SKM-1 (cell line): ENCODE measurements at regions not wholly inside any gene's neighbourhood (a gene's known extent, or its start where the extent isn't known, plus 50 kb on each side); places are given as distances from the start of the nearest gene placed in this dataset.
"Not testable (repeated sequence)": the region's sequence is repeated elsewhere in the genome, so short reads cannot be mapped to it uniquely, and the experiment has no call there.

ENCODE experiments used
- DNase-seq: peaks from one replicate; lab custom pipeline; 2025; ENCODE audit not compliant: unreplicated experiment; lab: John Stamatoyannopoulos, UW

DNA sequence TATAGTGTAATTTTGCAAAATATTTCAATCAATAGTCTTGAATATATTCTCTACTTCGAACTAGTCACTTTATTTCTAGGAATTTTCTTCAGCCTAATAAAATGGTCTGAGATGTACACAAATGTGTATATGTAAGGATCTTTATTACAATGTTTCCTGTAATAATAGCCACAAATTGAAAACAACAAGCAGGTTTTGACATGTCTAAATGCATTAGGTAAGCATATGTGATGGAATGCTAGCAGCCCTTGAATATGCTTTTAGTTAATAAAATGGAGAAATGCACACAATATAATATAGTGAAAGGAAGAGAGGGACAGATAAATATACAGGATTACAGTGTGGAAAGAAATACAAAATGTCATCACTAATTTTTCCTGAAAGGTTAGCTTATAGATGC, 196.5 kb upstream of the IRX5 start:
- DNase-seq = no peak

GRCh38 chr16:54727696-54728095, 203.0 kb upstream of the IRX5 start:
- not testable (repeated sequence) for DNase-seq

DNA sequence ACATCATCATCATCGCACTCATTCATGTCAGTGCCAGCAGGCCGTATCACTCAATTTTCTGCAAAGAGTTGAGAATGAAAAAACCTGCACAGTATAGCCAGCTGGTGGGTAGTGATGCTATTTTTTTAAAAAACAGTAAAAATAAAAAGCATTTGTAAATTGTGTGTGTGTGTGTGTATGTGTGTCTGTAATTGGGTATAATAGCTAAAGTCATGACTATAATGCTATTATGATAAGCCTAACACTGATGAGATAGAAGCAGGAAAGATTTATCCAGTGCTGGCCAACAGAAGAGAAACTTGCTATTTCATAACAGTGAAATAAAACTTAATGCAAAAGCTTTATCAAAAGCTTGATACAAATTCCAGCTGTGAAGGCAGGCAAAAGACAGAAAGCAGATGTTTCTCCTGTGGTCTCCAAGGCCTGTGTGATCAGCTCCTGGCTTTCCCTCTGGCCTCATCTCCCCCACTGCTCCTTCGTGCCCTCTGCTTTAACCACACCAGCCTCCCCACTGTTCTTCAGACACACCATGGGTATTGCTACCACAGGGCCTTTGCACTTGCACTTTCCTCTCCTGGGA, 206.2 kb upstream of the IRX5 start:
- DNase-seq = no peak

GRCh38 chr16:54722210-54722676, 208.4 kb upstream of the IRX5 start:
- DNase-seq = no peak

DNA sequence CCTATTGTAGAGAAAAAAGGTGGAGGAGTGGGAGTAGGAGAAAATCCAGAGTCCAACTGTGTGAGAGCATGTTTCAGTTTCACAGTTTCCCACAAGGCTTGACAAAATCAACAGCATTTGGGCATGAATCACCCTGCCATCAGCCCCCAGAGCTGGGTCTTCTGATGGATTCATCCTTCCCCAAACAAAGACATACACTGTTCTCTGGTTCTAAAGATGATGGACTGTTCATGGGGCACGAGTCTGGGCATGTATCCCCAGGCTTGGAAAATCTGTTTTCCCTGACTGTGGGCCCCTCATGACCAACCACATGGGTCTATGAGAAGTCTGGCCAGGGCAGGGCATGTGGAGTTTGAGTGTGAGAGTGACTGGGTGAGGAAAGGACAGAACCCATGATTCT, 210.4 kb upstream of the IRX5 start:
- no peak for DNase-seq

GRCh38 chr16:54719624-54720023, 211.0 kb upstream of the IRX5 start:
- DNase-seq = no peak

- DNase-seq = no peak
These were observed 212.3 kb upstream of the IRX5 start for GRCh38 chr16:54718376-54718775.

DNA sequence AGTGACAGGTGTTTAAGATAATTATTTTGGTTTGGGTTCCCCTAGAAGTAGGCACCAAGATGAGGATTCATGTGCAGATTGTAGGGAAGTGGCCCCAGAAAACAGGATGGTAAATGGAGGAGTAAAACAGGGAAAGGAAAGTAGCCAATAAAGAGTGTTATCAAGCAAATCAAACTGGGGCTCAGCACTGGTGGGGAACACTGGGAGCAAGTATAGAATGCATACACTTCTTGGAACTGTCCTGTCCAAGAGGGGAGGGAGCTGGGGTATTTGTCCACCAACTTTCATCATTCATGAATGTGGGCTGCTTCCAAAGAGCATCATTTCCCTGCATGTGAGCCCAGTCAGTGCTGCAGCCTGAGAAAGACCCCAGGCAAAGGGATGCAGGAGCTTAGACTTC, 215.7 kb upstream of the IRX5 start:
- DNase-seq = no peak

DNA sequence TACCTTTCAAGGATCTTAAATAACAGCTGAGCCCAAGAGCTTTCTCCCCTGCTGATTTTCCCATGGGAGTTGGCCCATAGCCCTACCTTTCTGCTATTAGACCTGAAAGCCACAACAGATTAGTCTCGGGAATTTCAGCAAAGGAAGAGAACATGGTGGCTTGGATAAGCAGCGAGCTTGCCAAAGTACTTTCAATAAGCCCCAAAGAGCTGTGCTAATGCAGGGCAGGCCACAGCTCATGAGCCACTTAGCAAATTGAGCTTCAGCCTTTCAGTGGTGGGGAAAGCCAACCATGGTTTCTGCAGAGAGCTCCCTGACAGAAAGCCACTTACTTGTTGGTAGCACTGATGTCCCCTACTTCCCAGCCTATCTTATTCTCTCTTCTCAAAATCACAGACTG, 217.8 kb upstream of the IRX5 start:
- no peak for DNase-seq

DNA sequence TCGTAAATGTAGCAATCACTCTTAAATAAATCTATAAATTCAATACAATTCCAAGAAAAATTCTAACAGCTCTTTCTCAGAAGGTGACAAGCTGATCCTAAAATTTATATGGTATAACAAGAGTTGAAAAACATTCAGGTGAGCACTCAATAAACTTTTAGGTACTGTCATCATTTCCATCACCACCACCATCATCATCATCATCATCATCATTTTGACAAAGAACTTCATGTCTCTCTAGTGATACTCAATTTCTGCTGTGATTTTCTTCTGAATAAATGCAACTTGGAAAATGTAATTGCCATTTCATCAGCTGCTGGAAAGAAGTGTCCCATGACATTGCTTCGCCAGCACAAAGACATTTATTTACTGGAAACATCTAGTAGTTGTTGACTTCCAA, 222.9 kb upstream of the IRX5 start:
- no peak for DNase-seq

DNA sequence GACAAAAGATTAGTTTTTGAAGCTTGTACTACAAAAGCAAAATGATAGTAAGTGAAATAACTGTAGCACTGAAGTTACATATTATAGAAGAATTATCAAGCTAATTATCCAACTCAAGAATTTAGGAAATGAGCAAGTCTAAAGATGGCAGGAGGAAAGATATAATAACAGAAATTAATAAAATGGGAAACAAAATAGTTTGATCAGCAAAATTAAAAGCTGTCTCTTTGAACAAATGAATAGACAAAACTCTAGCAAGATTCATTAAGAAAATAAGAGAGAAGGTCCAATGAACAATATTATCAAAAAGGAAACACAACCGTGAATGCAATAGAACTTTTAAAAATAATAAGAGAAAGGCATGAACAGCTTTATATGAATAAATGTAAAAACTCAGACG, 224.3 kb upstream of the IRX5 start:
- no peak for DNase-seq

DNA sequence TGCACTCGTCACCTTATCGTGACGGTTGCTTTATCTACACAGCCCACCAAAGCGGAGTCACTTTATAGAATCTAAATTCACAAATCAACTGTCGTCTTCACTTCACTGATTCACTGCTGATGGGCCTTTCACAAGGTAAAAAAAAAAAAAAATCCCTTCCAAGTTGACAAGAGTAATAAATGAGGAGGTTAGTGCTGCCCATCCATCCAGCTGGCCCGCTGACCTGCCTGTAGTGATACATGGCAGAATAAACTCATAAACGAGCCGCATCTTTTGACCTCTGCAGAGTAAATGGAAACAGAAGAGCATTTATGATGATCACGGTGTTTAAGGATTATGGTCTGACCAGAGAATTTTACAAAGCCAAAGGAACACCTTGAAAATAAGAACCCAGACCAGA, 227.3 kb upstream of the IRX5 start:
- DNase-seq = no peak

DNA sequence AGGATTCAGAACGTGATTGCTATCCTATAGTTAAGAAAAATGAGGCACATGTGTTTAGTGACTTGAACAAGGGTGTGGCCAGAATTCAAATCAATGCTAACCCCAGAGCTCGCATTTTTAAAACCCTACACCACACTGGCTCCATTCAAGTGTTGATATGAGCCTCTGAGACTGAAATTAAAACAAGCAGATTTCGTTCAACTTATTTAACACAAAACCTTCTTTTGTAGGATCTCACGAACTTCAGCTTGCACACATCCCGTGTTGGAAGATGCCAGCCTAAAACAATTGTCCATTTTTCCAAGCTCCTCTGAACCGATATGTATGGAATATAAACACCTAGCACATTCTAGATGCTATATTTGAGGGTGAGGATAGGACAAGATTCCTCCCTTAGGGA, 231.0 kb upstream of the IRX5 start:
- DNase-seq = no peak

- no peak for DNase-seq
These were observed 233.0 kb upstream of the IRX5 start for GRCh38 chr16:54697677-54698076.

- DNase-seq = no peak
These were observed 233.7 kb upstream of the IRX5 start for GRCh38 chr16:54696970-54697369.

DNA sequence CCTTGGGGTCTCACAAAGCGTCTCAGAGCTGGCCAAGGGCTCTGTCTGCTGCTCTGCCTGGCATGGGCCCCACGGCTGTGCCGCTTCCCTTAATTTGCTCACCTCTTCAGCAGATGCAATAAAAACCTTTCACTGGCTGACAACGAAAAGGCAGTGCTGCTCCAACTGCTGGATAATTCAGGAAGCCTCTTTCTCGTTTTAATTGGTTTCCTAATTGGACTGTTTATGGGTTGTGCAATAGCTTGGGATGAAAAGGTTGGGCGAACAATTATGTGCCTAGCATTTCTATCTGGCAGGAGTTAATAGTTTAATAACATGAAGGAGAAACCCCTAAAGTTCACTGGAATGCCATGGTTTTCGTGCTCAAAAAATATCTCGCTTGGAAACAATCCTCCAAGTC, 234.1 kb upstream of the IRX5 start:
- no peak for DNase-seq

DNA sequence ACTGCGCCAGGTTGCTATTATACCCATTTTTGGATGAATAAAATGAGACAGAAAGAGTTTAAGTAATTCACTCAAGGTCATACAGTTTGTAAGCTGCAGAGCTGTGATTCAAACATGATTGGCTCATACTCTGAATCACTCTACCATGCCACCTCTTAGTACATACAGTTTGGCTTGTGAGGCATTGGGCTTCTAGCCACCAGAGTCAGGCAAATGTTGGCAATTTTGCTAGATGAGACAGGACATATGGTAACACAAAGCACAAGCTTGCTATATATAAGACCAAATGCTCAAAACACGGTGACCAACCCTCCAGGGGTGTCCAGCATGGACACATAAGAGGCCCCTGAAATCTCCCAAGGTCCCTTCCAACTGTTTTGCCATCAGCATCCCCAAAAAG, 236.0 kb upstream of the IRX5 start:
- DNase-seq = no peak

DNA sequence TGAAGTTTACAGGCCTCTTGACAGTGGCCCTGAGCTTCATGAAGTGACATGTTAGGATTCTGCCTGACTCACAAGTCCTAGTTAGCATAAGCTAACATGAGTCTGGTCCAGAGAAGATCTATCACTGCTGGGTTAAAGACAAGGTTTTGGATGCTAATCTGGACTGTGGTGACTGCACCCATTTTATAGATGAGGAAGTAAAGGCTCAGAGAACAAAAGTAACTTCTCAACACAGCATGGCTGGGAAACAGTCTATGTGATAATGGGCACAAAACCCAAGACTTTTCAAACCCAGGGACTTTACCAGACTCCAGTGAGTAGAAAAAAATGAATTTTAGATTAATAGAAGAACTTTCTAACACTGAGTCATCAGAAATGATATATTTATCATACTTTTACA, 236.8 kb upstream of the IRX5 start:
- no peak for DNase-seq

DNA sequence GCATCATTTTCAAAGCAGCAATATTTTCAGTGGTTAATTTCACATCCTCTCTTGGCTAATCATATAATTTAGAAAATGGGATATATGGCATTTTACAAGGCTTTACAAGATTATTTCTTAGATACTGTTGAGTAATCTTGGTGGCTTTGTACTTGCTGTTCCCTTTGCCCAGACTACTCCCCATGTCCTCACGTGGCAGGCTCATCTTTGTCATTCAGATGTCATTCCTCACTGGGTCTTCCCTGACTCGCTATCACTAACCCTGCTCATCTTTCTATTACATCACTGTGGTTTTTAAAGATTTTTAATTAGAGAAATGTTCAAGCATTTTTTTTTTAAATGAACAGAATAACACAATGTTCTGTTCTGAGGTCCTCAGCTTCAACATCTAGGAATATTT, 240.0 kb upstream of the IRX5 start:
- no peak for DNase-seq

- no peak for DNase-seq
These were observed 240.4 kb upstream of the IRX5 start for GRCh38 chr16:54690306-54690705.

- DNase-seq = no peak
These were observed 241.4 kb upstream of the IRX5 start for GRCh38 chr16:54689072-54689865.

DNA sequence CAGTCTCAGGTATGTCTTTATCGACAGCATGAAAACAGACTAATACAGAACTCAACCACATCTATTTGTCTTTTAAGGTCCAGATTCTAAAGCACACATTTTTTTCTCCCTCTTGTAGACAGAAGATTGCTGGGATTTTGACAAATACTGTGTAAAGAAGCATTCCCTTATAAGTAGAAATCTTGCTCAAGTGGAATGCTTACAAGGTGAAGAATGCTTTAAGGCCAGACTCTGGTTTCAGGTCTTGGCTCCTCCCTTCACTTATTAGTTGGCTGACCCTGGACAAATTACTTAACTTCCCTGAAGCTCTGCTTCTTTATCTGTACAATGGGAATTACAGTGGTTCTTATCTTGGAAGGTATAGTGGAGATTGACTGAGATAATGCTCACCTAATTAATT, 242.3 kb upstream of the IRX5 start:
- DNase-seq = no peak
